ENCODE measurements at regions not wholly inside any gene's neighbourhood (a gene's known extent, or its start where the extent isn't known, plus 50 kb on each side); places are given as distances from the start of the nearest gene placed in this dataset.

GRCh38 chr6:1202201-1202600, 109.7 kb upstream of the FOXQ1 start:
- DNase-seq (ENCODE audit: extremely low read depth, low read depth, low spot score) = no peak

GRCh38 chr6:1201547-1202200, 110.2 kb upstream of the FOXQ1 start:
- DNase-seq (ENCODE audit: extremely low read depth, low read depth, low spot score) = no peak

- DNase-seq (ENCODE audit: extremely low read depth, low read depth, low spot score) = no peak
These were observed 111.3 kb upstream of the FOXQ1 start for GRCh38 chr6:1200409-1201101.

- no peak for DNase-seq (ENCODE audit: extremely low read depth, low read depth, low spot score)
These were observed 111.9 kb upstream of the FOXQ1 start for GRCh38 chr6:1200081-1200408.

GRCh38 chr6:1197309-1197708, 114.6 kb upstream of the FOXQ1 start:
- no peak for DNase-seq (ENCODE audit: extremely low read depth, low read depth, low spot score)

GRCh38 chr6:1191141-1191630, 120.7 kb upstream of the FOXQ1 start:
- DNase-seq (ENCODE audit: extremely low read depth, low read depth, low spot score) = no peak

- peak; percentile 3 for DNase-seq (ENCODE audit: extremely low read depth, low read depth, low spot score)
These were observed 121.5 kb upstream of the FOXQ1 start for GRCh38 chr6:1190366-1190765.

GRCh38 chr6:1188199-1188598, 123.7 kb upstream of the FOXQ1 start:
- no peak for DNase-seq (ENCODE audit: extremely low read depth, low read depth, low spot score)

- DNase-seq (ENCODE audit: extremely low read depth, low read depth, low spot score) = no peak
These were observed 124.4 kb upstream of the FOXQ1 start for GRCh38 chr6:1187293-1188131.

GRCh38 chr6:1184318-1184717, 127.6 kb upstream of the FOXQ1 start:
- no peak for DNase-seq (ENCODE audit: extremely low read depth, low read depth, low spot score)

- DNase-seq (ENCODE audit: extremely low read depth, low read depth, low spot score) = no peak
These were observed 129.0 kb upstream of the FOXQ1 start for GRCh38 chr6:1182722-1183521.

- no peak for DNase-seq (ENCODE audit: extremely low read depth, low read depth, low spot score)
These were observed 129.8 kb upstream of the FOXQ1 start for GRCh38 chr6:1181939-1182605.

GRCh38 chr6:1179571-1180459, 132.1 kb upstream of the FOXQ1 start:
- no peak for DNase-seq (ENCODE audit: extremely low read depth, low read depth, low spot score)

- no peak for DNase-seq (ENCODE audit: extremely low read depth, low read depth, low spot score)
These were observed 133.3 kb upstream of the FOXQ1 start for GRCh38 chr6:1178590-1178989.

GRCh38 chr6:1176567-1176966, 135.3 kb upstream of the FOXQ1 start:
- no peak for DNase-seq (ENCODE audit: extremely low read depth, low read depth, low spot score)

- no peak for DNase-seq (ENCODE audit: extremely low read depth, low read depth, low spot score)
These were observed 136.0 kb upstream of the FOXQ1 start for GRCh38 chr6:1175877-1176276.

GRCh38 chr6:1170794-1171193, 141.1 kb upstream of the FOXQ1 start:
- no peak for DNase-seq (ENCODE audit: extremely low read depth, low read depth, low spot score)

- DNase-seq (ENCODE audit: extremely low read depth, low read depth, low spot score) = no peak
These were observed 147.3 kb upstream of the FOXQ1 start for GRCh38 chr6:1164600-1164999.

- no peak for DNase-seq (ENCODE audit: extremely low read depth, low read depth, low spot score)
These were observed 148.4 kb upstream of the FOXQ1 start for GRCh38 chr6:1163501-1163900.

Data from glomerular endothelial cell (primary cell).